ENCODE measurements at regions not wholly inside any gene's neighbourhood (a gene's known extent, or its start where the extent isn't known, plus 50 kb on each side); places are given as distances from the start of the nearest gene placed in this dataset.

GRCh38 chr1:168371477-168371876, 90.8 kb downstream of the TBX19 start:
- no peaks in the 10 kb centered on the region for H3K9me3 Mint-ChIP-seq
- DNase-seq (ENCODE audit: low spot score in 2 of 2) (no peak), ATAC-seq (no peak)
- H3K4me3 Mint-ChIP-seq, result no peak overlapping the region
- H3K36me3 Mint-ChIP-seq, result no peaks in the 10 kb centered on the region
- peaks cover 11% of the 10 kb centered on the region for H3K4me1 Mint-ChIP-seq
- no peak overlapping the region for H3K27ac Mint-ChIP-seq

GRCh38 chr1:168370586-168370985, 89.9 kb downstream of the TBX19 start:
- DNase-seq (ENCODE audit: low spot score in 2 of 2), result no peak
- ATAC-seq, result no peak
- Mint-ChIP-seq H3K27ac (no peak overlapping the region), H3K36me3 (no peaks in the 10 kb centered on the region), H3K9me3 (no peaks in the 10 kb centered on the region), H3K4me1 (peaks cover 11% of the 10 kb centered on the region), H3K4me3 (no peak overlapping the region)

GRCh38 chr1:168369655-168370054, 89.0 kb downstream of the TBX19 start:
- H3K27ac Mint-ChIP-seq, result no peak overlapping the region
- no peak overlapping the region for H3K4me3 Mint-ChIP-seq
- H3K4me1 Mint-ChIP-seq, result peaks cover 15% of the 10 kb centered on the region
- DNase-seq (ENCODE audit: low spot score in 2 of 2) (no peak), ATAC-seq (no peak)
- H3K9me3 Mint-ChIP-seq, result no peaks in the 10 kb centered on the region
- H3K36me3 Mint-ChIP-seq, result no peaks in the 10 kb centered on the region

GRCh38 chr1:168368131-168368530, 87.5 kb downstream of the TBX19 start:
- no peak overlapping the region for H3K27ac Mint-ChIP-seq
- ATAC-seq (no peak), DNase-seq (ENCODE audit: low spot score in 2 of 2) (no peak)
- H3K4me1 Mint-ChIP-seq, result peaks cover 26% of the 10 kb centered on the region
- no peaks in the 10 kb centered on the region for H3K9me3 Mint-ChIP-seq
- no peaks in the 10 kb centered on the region for H3K36me3 Mint-ChIP-seq
- no peak overlapping the region for H3K4me3 Mint-ChIP-seq

- H3K27ac Mint-ChIP-seq, result no peak overlapping the region
- H3K4me1 Mint-ChIP-seq, result peaks cover 37% of the 10 kb centered on the region
- ATAC-seq (no peak), DNase-seq (ENCODE audit: low spot score in 2 of 2) (no peak)
- peaks cover 6% of the 10 kb centered on the region for H3K36me3 Mint-ChIP-seq
- H3K9me3 Mint-ChIP-seq, result peaks cover 2% of the 10 kb centered on the region
- H3K4me3 Mint-ChIP-seq, result no peak overlapping the region
Measured at GRCh38 chr1:168365719-168366479, 85.2 kb downstream of the TBX19 start.

Data from stimulated activated effector memory CD8-positive, alpha-beta T cell treated with anti-CD3 and anti-CD28 coated beads, Interleukin-12 subunit alpha, Interleukin-12 subunit beta, amount 100 ng/mL, for 72 hours (primary cell).